AG09319 (cell line): ENCODE measurements at regions not wholly inside any gene's neighbourhood (a gene's known extent, or its start where the extent isn't known, plus 50 kb on each side); places are given as distances from the start of the nearest gene placed in this dataset.

Experiments
- DNase-seq: peaks from one replicate; pipeline ENCODE4 v3.0.0-alpha.2; 2010; ENCODE audit warnings: low read depth; ENCODE audit errors: extremely low read depth
- TF ChIP-seq, protein P1 (sequence below): IDR thresholded peaks from 2 replicates; pipeline ENCODE4 v1.5.1; 2011; ENCODE audit warnings: low read depth, mild to moderate bottlenecking, inconsistent platforms, low read length, moderate library complexity

DNA sequence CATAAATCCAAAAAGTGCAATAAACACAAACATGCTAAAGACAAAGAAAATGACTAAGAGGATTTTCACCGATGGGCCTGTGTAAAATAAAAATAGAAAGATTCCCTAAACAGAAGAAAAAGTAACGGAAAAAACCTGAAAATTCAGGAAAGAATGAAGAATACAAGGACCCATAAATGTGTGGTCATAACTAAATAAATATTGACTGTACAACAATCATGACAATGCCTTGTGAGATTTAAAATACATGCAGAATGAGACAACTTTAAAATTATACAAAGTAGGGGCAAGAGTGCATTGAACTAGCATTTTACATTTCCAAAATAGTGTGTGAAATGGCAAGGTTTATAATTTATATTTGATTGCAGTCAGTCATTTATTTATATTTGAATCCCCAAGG, 409.1 kb upstream of the ANKRD30A start:
- no peak for DNase-seq
- TF ChIP-seq, protein P1, sequence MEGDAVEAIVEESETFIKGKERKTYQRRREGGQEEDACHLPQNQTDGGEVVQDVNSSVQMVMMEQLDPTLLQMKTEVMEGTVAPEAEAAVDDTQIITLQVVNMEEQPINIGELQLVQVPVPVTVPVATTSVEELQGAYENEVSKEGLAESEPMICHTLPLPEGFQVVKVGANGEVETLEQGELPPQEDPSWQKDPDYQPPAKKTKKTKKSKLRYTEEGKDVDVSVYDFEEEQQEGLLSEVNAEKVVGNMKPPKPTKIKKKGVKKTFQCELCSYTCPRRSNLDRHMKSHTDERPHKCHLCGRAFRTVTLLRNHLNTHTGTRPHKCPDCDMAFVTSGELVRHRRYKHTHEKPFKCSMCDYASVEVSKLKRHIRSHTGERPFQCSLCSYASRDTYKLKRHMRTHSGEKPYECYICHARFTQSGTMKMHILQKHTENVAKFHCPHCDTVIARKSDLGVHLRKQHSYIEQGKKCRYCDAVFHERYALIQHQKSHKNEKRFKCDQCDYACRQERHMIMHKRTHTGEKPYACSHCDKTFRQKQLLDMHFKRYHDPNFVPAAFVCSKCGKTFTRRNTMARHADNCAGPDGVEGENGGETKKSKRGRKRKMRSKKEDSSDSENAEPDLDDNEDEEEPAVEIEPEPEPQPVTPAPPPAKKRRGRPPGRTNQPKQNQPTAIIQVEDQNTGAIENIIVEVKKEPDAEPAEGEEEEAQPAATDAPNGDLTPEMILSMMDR = no peak

DNA sequence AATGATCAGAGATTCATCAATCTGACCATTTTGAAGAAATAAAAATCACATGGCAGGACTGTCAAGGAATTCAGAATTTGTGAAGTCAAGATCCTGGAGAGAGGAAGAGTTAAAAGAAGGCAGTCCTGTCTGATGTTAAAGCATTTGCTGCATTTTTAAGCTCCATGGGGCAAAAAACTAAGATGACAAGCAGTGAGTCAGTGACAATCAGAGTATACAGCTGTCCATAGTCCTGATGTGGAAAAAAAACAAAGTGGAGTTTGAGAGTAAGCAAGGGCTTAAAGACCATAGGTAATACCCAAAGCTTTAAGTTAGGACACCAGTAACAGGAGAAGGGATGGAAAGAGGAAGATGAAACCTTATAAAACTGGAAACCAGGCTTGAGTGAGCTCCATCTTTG, 412.7 kb upstream of the ANKRD30A start:
- TF ChIP-seq, protein P1 = no peak
- DNase-seq = no peak

DNA sequence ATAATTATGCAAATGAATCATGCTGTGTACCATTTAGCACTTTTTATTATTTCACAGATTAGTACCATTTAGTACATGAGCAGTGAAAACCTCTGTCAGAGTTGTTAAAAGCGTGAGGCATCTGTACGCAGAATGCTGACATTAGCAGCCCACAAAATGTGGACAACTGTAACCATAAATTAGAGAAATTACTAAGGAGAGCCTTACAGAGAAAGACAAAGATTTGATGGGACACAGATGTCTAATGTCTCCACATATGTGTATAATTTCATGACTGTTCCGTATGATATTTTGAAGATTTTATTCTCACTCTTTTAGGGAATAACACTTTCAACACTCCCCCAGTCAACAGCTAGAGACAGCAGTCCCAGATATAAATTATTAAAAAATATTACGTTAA, 414.0 kb upstream of the ANKRD30A start:
- TF ChIP-seq, protein P1 = no peak
- no peak for DNase-seq

DNA sequence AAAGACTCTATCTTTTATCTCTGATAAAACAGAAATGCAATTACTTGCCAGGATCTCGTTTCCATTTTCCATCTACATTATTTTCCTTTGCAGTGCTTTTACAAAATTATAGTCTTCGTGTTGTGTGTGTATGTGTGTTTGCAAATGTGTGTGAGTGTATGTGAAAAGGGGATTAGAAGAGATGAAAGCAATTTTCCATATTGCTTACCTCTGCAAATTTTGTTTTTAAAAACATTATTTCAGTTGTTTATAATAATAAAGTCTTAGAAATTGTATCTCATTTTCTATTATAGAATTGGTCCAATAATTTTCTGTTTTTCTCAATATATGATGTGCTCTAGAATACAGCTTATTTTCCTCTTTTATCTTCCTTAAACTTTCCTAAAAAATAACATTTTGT, 421.3 kb upstream of the ANKRD30A start:
- TF ChIP-seq, protein P1 = no peak
- no peak for DNase-seq

DNA sequence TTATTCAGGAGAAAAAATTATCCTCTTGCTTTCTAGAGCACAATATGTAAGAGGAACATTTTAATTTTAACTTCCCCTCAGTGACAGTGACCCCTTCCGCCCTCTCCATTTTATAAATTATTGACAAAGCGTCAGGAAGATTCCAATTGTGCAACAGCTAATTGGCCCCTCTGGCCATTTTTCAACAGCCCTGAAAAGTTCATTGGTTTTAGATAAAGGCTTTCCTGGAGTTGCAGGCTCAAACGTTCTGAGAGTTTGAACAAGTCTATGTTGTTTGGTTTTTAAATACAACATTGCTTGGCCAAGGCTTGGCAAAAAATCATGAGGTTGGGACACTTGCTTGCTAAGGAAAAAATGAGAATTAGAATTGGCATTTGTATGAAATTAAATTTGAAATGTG, 422.2 kb upstream of the ANKRD30A start:
- TF ChIP-seq, protein P1 = no peak

DNA sequence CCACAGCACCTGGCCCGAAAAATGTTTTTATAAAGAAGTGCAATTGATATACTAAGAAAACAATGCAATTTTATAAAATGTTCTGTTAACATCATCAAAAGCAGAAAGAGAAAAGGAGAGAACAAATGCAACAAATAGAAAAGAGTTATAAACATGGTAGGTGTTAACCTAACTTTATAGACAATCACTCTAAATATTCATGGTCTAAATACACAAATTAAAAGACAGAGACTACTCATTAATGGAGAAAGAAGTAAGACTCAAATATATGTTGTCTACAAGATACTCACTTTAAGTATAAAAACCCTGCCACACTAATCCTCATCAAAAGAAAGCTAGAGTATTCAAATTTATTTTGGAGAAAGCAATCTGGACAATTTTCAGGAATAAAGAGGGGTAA, 425.3 kb upstream of the ANKRD30A start:
- TF ChIP-seq, protein P1 = no peak
- DNase-seq = no peak

More for the DNA sequence above, 422.2 kb upstream of the ANKRD30A start:
- DNase-seq = no peak

DNA sequence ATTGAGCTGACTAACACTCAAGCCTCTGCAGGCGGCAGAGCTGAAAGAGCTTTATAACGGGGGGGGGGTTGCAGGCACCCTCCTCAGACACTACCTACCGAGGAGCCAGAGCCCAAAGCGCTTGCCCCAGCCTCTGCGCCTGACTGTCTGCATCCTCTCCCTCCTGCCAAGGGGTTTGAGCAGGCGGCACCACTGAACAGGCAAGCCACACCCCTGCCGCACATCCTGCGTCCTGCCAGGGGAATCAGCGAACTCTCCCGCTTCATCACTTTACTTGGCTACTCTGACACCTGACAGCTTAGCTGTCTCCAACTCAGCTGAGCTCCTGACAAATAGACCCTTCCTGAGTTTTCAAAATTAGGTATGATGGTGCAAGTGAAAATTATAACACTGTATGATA, 432.6 kb upstream of the ANKRD30A start:
- TF ChIP-seq, protein P1 = no peak
- no peak for DNase-seq

DNA sequence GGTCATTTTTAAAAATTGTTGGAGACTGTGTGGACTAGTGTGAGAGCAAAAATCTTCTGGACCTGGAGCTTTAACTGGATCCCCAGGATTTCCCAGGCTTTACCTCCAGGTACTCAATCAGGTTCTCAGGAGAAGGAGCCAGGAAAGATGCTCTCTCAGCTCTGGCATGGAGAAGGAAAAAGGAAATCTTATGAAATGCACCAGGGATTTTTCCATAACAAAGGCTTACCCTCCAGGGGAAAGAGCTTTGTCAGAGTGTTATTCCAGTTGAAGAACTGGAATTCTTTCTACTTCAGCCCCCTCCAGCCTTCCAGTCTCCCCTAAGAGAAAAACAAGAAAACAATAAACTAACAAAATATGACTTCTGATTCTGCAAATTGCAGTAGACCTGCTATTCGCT, 436.7 kb upstream of the ANKRD30A start:
- TF ChIP-seq, protein P1 = no peak
- no peak for DNase-seq
